ENCODE measurements at regions not wholly inside any gene's neighbourhood (a gene's known extent, or its start where the extent isn't known, plus 50 kb on each side); places are given as distances from the start of the nearest gene placed in this dataset.

DNA sequence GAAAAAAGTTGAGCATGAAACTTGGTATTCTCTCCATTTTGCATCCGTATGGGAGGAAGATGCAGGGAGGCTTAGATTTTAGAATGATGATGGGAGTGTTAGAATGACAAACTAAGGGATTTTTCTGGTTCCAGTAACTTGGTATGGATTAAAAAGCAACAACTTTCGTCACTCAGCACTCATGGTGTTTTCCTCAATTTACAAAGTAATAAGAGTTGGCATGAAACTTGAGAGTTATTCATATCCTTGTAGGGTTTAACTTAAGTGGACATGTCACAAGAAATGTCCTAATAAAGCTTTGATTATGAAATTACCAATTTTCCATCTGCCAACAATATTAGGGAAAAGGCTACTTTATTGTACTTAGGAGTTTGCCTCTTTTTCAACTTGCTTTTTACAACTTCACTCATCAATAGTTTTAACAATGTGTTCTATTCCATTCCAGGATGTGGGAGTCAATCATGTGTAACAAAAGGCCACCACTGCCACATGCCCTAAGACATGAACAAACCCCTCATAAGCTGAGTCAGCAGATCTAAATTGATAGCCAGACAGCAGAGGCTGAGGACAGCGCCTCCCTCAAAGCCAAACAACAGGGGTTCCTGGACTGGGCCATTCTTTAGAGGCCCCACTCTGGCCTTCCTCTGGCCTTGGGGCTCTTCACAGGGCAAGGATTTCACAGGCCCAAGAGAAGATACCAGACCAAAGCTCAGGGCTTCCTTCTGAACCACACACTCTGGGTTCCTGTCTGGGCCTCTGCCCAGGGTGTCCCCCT lies 265.8 kb downstream of the TNS1 start:
- TF ChIP-seq, protein P1, sequence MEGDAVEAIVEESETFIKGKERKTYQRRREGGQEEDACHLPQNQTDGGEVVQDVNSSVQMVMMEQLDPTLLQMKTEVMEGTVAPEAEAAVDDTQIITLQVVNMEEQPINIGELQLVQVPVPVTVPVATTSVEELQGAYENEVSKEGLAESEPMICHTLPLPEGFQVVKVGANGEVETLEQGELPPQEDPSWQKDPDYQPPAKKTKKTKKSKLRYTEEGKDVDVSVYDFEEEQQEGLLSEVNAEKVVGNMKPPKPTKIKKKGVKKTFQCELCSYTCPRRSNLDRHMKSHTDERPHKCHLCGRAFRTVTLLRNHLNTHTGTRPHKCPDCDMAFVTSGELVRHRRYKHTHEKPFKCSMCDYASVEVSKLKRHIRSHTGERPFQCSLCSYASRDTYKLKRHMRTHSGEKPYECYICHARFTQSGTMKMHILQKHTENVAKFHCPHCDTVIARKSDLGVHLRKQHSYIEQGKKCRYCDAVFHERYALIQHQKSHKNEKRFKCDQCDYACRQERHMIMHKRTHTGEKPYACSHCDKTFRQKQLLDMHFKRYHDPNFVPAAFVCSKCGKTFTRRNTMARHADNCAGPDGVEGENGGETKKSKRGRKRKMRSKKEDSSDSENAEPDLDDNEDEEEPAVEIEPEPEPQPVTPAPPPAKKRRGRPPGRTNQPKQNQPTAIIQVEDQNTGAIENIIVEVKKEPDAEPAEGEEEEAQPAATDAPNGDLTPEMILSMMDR (IDR thresholded peaks at IDR 0.05), result no peak
- TF ChIP-seq POLR2A (IDR thresholded peaks at IDR 0.05), result no peak
